H1 (cell line): ENCODE measurements at regions not wholly inside any gene's neighbourhood (a gene's known extent, or its start where the extent isn't known, plus 50 kb on each side); places are given as distances from the start of the nearest gene placed in this dataset.
A peak's percentile ranks its signal among the peaks of the same experiment; 100 is the strongest.

Source experiments
- CTCF ChIA-PET: fragments of 300-600 bp; sonication (Branson Sonifier 250); formaldehyde crosslinking; loops from one replicate; lab custom pipeline; 2021; ENCODE audit not compliant: partially characterized antibody; lab: Charles Lee
- POLR2A ChIA-PET: fragments of 300-600 bp; sonication (Branson Sonifier 250); formaldehyde crosslinking; loops from one replicate; lab custom pipeline; 2021; ENCODE audit warnings: inconsistent platforms; ENCODE audit not compliant: partially characterized antibody; lab: Charles Lee
- DNase-seq, 2 experiments: peaks; one replicate each; pipeline versions ENCODE4 v3.0.0 to v3.0.0-alpha.2; 2010 to 2022; ENCODE audit warnings: low spot score in 2 of 2, low read depth in 1 of 2, mixed read lengths in 1 of 2
- FAIRE-seq: peaks from 2 replicates; lab custom pipeline; 2011; peaks lifted over from hg19 to GRCh38; lab: Jason Lieb, UNC
- H2AFZ ChIP-seq: 2 replicates; pipeline ENCODE4 v1.8.1; 2012; ENCODE audit warnings: low read length, inconsistent platforms
- H2AK5ac ChIP-seq: 2 replicates; pipeline ENCODE4 v1.6.1; 2013; ENCODE audit warnings: low read depth, low read length
- H2BK120ac ChIP-seq: replicated peaks from 2 replicates; pipeline ENCODE3; 2013; ENCODE audit warnings: low read depth, low read length, inconsistent platforms
- H2BK12ac ChIP-seq: 2 replicates; pipeline ENCODE4 v1.6.1; 2013; ENCODE audit warnings: low read depth, low read length
- H2BK15ac ChIP-seq: 2 replicates; pipeline ENCODE4 v1.6.1; 2013; ENCODE audit warnings: low read length
- H2BK20ac ChIP-seq: 2 replicates; pipeline ENCODE4 v1.6.1; 2013; ENCODE audit warnings: low read length
- H2BK5ac ChIP-seq: 2 replicates; pipeline ENCODE4 v1.6.1; 2013; ENCODE audit warnings: low read depth, low read length
- H3K14ac ChIP-seq: 2 replicates; pipeline ENCODE4 v1.6.1; 2013; ENCODE audit warnings: inconsistent platforms; ENCODE audit not compliant: insufficient read length
- H3K18ac ChIP-seq: 2 replicates; pipeline ENCODE4 v1.6.1; 2013; ENCODE audit warnings: low read length; ENCODE audit errors: extremely low read depth
- H3K23ac ChIP-seq: 2 replicates; pipeline ENCODE4 v1.6.1; 2013; ENCODE audit warnings: inconsistent platforms; ENCODE audit not compliant: insufficient read length
- H3K23me2 ChIP-seq: 2 replicates; pipeline ENCODE4 v1.6.1; 2013; ENCODE audit warnings: low read depth, low read length
- H3K27ac ChIP-seq: 2 replicates; pipeline ENCODE4 v1.6.1; 2011; ENCODE audit warnings: low read depth, low read length, inconsistent platforms
- H3K27me3 ChIP-seq, 4 experiments: replicated peaks in 1 of 4; 1 replicate in 1 of 4; 2 replicates in 3 of 4; pipeline versions ENCODE4 v1.6.1 to v1.8.1; 2011 to 2013; ENCODE audit warnings: low read length in 3 of 4, mild to moderate bottlenecking in 3 of 4, inconsistent platforms in 2 of 4, mixed read lengths in 2 of 4, moderate library complexity in 1 of 4; ENCODE audit not compliant: control insufficient read depth in 3 of 4, insufficient read depth in 3 of 4; ENCODE audit errors: extremely low read depth in 1 of 4
- H3K36me3 ChIP-seq, 4 experiments: 2 replicates each; pipeline versions ENCODE4 v1.6.1 to v1.8.1; 2011 to 2013; ENCODE audit warnings: mild to moderate bottlenecking in 4 of 4, low read length in 3 of 4, moderate library complexity in 2 of 4, control low read depth in 1 of 4, inconsistent platforms in 1 of 4; ENCODE audit not compliant: insufficient read depth in 4 of 4, control insufficient read depth in 2 of 4
- H3K4ac ChIP-seq: replicated peaks from 2 replicates; pipeline ENCODE3; 2013; ENCODE audit warnings: low read length, low read depth, mixed read lengths, inconsistent platforms; ENCODE audit not compliant: insufficient read length
- H3K4me1 ChIP-seq, 4 experiments: replicated peaks in 1 of 4; 1 replicate in 1 of 4; 2 replicates in 3 of 4; pipeline versions ENCODE4 v1.6.1 to v1.8.1; 2011 to 2013; ENCODE audit warnings: low read length in 3 of 4, inconsistent platforms in 2 of 4, mixed read lengths in 1 of 4; ENCODE audit not compliant: insufficient read depth in 4 of 4, control insufficient read depth in 3 of 4
- H3K4me2 ChIP-seq, 2 experiments: 2 replicates each; pipeline versions ENCODE4 v1.6.1 to v1.8.1; 2011 to 2013; ENCODE audit warnings: low read depth in 2 of 2, low read length in 2 of 2, control low read depth in 1 of 2, inconsistent platforms in 1 of 2, mild to moderate bottlenecking in 1 of 2; ENCODE audit not compliant: insufficient read depth in 1 of 2
- H3K4me3 ChIP-seq, 4 experiments: fragments of 200-600, 300-600 bp in 1 of 4; sonication (generic), shearing (Covaris generic), sonication (Bioruptor Twin) in 1 of 4; 2 replicates each; pipeline versions ENCODE4 v1.5.1 to v1.8.1; 2011 to 2016; ENCODE audit warnings: low read length in 4 of 4, low read depth in 3 of 4, control low read depth in 2 of 4, inconsistent platforms in 2 of 4, mild to moderate bottlenecking in 2 of 4, mixed read lengths in 1 of 4, moderate library complexity in 1 of 4; ENCODE audit not compliant: insufficient read depth in 2 of 4; ENCODE audit errors: extremely low read depth in 1 of 4
- H3K56ac ChIP-seq: replicated peaks from 2 replicates; pipeline ENCODE3; 2013; ENCODE audit warnings: low read depth, mild to moderate bottlenecking, mixed read lengths, low read length, inconsistent platforms; ENCODE audit not compliant: insufficient read length
- H3K79me1 ChIP-seq: 2 replicates; pipeline ENCODE4 v1.6.1; 2013; ENCODE audit warnings: low read depth, low read length, control low read depth
- H3K79me2 ChIP-seq, 2 experiments: 2 replicates each; pipeline versions ENCODE4 v1.6.1 to v1.8.1; 2012 to 2013; ENCODE audit warnings: low read length in 2 of 2, mild to moderate bottlenecking in 2 of 2, inconsistent platforms in 1 of 2; ENCODE audit not compliant: insufficient read depth in 2 of 2, control insufficient read depth in 1 of 2
- H3K9ac ChIP-seq, 4 experiments: replicated peaks in 1 of 4; 1 replicate in 1 of 4; 2 replicates in 3 of 4; pipeline versions ENCODE4 v1.6.1 to v1.8.1; 2011 to 2013; ENCODE audit warnings: low read depth in 3 of 4, low read length in 3 of 4, control low read depth in 2 of 4, mild to moderate bottlenecking in 2 of 4, moderate library complexity in 2 of 4, inconsistent platforms in 1 of 4; ENCODE audit errors: extremely low read depth in 1 of 4
- H3K9me3 ChIP-seq, 2 experiments: 2 replicates each; pipeline versions ENCODE4 v1.6.1 to v1.8.1; 2012 to 2013; ENCODE audit warnings: mild to moderate bottlenecking in 2 of 2, moderate library complexity in 2 of 2, control low read depth in 1 of 2, inconsistent platforms in 1 of 2, low read depth in 1 of 2, low read length in 1 of 2, mixed read lengths in 1 of 2; ENCODE audit not compliant: insufficient read depth in 2 of 2
- H4K20me1 ChIP-seq, 2 experiments: replicated peaks in 1 of 2; 2 replicates each; pipeline versions ENCODE3 to v1.8.1; 2011 to 2013; ENCODE audit warnings: inconsistent platforms in 2 of 2, low read length in 2 of 2, mild to moderate bottlenecking in 1 of 2; ENCODE audit not compliant: insufficient read depth in 2 of 2, control insufficient read depth in 1 of 2
- H4K5ac ChIP-seq: 2 replicates; pipeline ENCODE4 v1.6.1; 2013; ENCODE audit warnings: low read length, low read depth, mixed read lengths, inconsistent platforms; ENCODE audit not compliant: insufficient read length
- H4K8ac ChIP-seq: 2 replicates; pipeline ENCODE4 v1.8.0; 2013; ENCODE audit warnings: mild to moderate bottlenecking, moderate library complexity, low read length, inconsistent platforms; ENCODE audit not compliant: insufficient read depth; ENCODE audit errors: extremely low read depth
- H4K91ac ChIP-seq: replicated peaks from 2 replicates; pipeline ENCODE3; 2013; ENCODE audit warnings: low read length, mixed read lengths, inconsistent platforms; ENCODE audit not compliant: insufficient read length
- ATF2 ChIP-seq: IDR thresholded peaks from 2 replicates; pipeline ENCODE4 v1.6.1; 2012; ENCODE audit warnings: low read length, inconsistent platforms
- BCL11A ChIP-seq, 2 experiments: IDR thresholded peaks; one replicate each; pipeline ENCODE4 v1.6.1; 2011; ENCODE audit warnings: low read depth in 2 of 2, low read length in 2 of 2, mild to moderate bottlenecking in 2 of 2
- EZH2 ChIP-seq: fragments of 200-600 bp; sonication (generic); IDR thresholded peaks from 2 replicates; pipeline ENCODE4 v1.7.1; 2012; ENCODE audit warnings: low read depth, mild to moderate bottlenecking, moderate library complexity, low read length, inconsistent platforms; ENCODE audit not compliant: severe bottlenecking
- GABPA ChIP-seq: IDR thresholded peaks from 2 replicates; pipeline ENCODE4 v1.6.1; 2011; ENCODE audit warnings: mild to moderate bottlenecking, low read length, moderate library complexity, borderline replicate concordance; ENCODE audit not compliant: insufficient read depth
- KDM5A ChIP-seq: fragments of 200-600 bp; IDR thresholded peaks from 2 replicates; pipeline ENCODE4 v1.7.1; 2012; ENCODE audit warnings: mild to moderate bottlenecking, low read length, inconsistent platforms, mixed read lengths
- MAFK ChIP-seq: IDR thresholded peaks from 2 replicates; pipeline ENCODE4 v1.6.1; 2012; ENCODE audit warnings: low read depth, mild to moderate bottlenecking, improper control_type of control experiment, low read length
- MAX ChIP-seq: IDR thresholded peaks from 2 replicates; pipeline ENCODE4 v1.6.1; 2012; ENCODE audit warnings: inconsistent platforms
- POLR2A ChIP-seq, 2 experiments: IDR thresholded peaks; 1 replicate in 1 of 2; 2 replicates in 1 of 2; pipeline ENCODE4 v1.6.1; 2011; ENCODE audit warnings: low read depth in 2 of 2, low read length in 2 of 2, mild to moderate bottlenecking in 2 of 2; ENCODE audit errors: control extremely low read depth in 1 of 2
- POLR2AphosphoS5 ChIP-seq: IDR thresholded peaks from 2 replicates; pipeline ENCODE4 v1.6.1; 2011; ENCODE audit warnings: low read depth, low read length
- RBBP5 ChIP-seq: IDR thresholded peaks from 2 replicates; pipeline ENCODE4 v1.7.1; 2012; ENCODE audit warnings: low read depth, mild to moderate bottlenecking, inconsistent platforms, low read length, moderate library complexity, borderline replicate concordance
- SIN3A ChIP-seq, 2 experiments: IDR thresholded peaks in 1 of 2; conservative IDR thresholded peaks in 1 of 2; 2 replicates each; pipeline ENCODE4 v1.6.1; 2011 to 2012; ENCODE audit warnings: low read length in 2 of 2, improper control_type of control experiment in 1 of 2, low read depth in 1 of 2, mild to moderate bottlenecking in 1 of 2
- SP1 ChIP-seq: IDR thresholded peaks from 2 replicates; pipeline ENCODE4 v1.6.1; 2011; ENCODE audit warnings: low read depth, low read length
- WGBS, 2 experiments: shearing (Covaris generic) in 1 of 2; methylation state at CpG; one replicate each; pipeline versions ENCODE4 v1.1.6 to v1.1.7; 2013 to 2015; ENCODE audit warnings: low lambda C conversion rate in 2 of 2, mixed read lengths in 2 of 2, inconsistent platforms in 1 of 2, low coverage in 1 of 2, missing lambda C conversion rate in 1 of 2; ENCODE audit not compliant: insufficient replicate concordance in 2 of 2, insufficient coverage in 1 of 2, insufficient read length in 1 of 2; ENCODE audit errors: extremely low coverage in 1 of 2, missing lambda C conversion rate in 1 of 2; 5-methylcytosine and 5-hydroxymethylcytosine counted together

GRCh38 chr3:110015231-110015963 lies 678.1 kb upstream of the DPPA4 start:
- H3K36me3 ChIP-seq = no peaks in the 10 kb centered on the region
- no peaks in the 10 kb centered on the region for H4K20me1 ChIP-seq
- no peak overlapping the region for H4K91ac ChIP-seq
- H3K9ac ChIP-seq = no peak overlapping the region
- peak overlapping the region; percentile 86; the same call in 1 of the 2 replicates for H2AFZ ChIP-seq
- no peak overlapping the region for H2BK120ac ChIP-seq
- no peak overlapping the region for H2BK12ac ChIP-seq
- H3K4me3 ChIP-seq = no peak overlapping the region
- H3K23me2 ChIP-seq = no peaks in the 10 kb centered on the region
- H2BK20ac ChIP-seq = no peak overlapping the region
- H3K4ac ChIP-seq = no peak overlapping the region
- no peak overlapping the region for H2BK15ac ChIP-seq
- H3K4me2 ChIP-seq = no peak overlapping the region
- no peak overlapping the region for H4K8ac ChIP-seq
- H3K18ac ChIP-seq = no peak overlapping the region
- no peak overlapping the region for H2AK5ac ChIP-seq
- no peak overlapping the region for H4K5ac ChIP-seq
- H3K79me2 ChIP-seq = no peaks in the 10 kb centered on the region
- no peak overlapping the region for H3K27ac ChIP-seq
- H3K4me1 ChIP-seq = peaks cover 0 to 13% (median 5%) of the 10 kb centered on the region in 4 experiments; a peak in 3 of 7 replicates
- ChIA-PET POLR2A (no interaction called here), CTCF (no interaction called here)
- FAIRE-seq (no peak), DNase-seq (no peak)
- H2BK5ac ChIP-seq = no peak overlapping the region
- H3K9me3 ChIP-seq = no peaks in the 10 kb centered on the region
- no peaks in the 10 kb centered on the region for H3K27me3 ChIP-seq
- 89% methylated on average over 4 of the region's 4 CpGs; no CpG with 5 or more reads in 1 of the 2 experiments for WGBS, 2 experiments
- H3K23ac ChIP-seq = no peak overlapping the region
- H3K14ac ChIP-seq = no peak overlapping the region
- no peaks in the 10 kb centered on the region for H3K79me1 ChIP-seq
- no peak overlapping the region for H3K56ac ChIP-seq
- no peak for TF ChIP-seq KDM5A
- TF ChIP-seq POLR2A (IDR thresholded peaks at IDR 0.05; ENCODE audit: control extremely low read depth in 1 of 2, low read depth in 2 of 2, low read length in 2 of 2) = no peak
- TF ChIP-seq MAX = no peak
- no peak for TF ChIP-seq SIN3A (conservative IDR thresholded peaks at IDR 0.05 in 1 of 2, IDR thresholded peaks at IDR 0.05 in 1 of 2; ENCODE audit: low read depth in 1 of 2, low read length in 2 of 2)
- TF ChIP-seq EZH2 = no peak
- no peak for TF ChIP-seq GABPA
- TF ChIP-seq BCL11A (IDR thresholded peaks at IDR 0.05; ENCODE audit: low read depth in 2 of 2, low read length in 2 of 2) = no peak
- no peak for TF ChIP-seq RBBP5
- no peak for TF ChIP-seq MAFK
- no peak for TF ChIP-seq SP1
- TF ChIP-seq POLR2AphosphoS5 = no peak
- TF ChIP-seq ATF2 = no peak
